GM19438 (cell line): ENCODE measurements at regions not wholly inside any gene's neighbourhood (a gene's known extent, or its start where the extent isn't known, plus 50 kb on each side); places are given as distances from the start of the nearest gene placed in this dataset.
A peak's percentile ranks its signal among the peaks of the same experiment; 100 is the strongest.

Experiments used
- ATAC-seq: cut with Tn5 transposase; IDR thresholded peaks from one replicate; pipeline ENCODE4 v1.9.1; 2021; ENCODE audit warnings: low read depth; ENCODE audit not compliant: unreplicated experiment

GRCh38 chr6:16871047-16871446 is 109.8 kb upstream of the ATXN1 start:
- ATAC-seq, result no peak

DNA sequence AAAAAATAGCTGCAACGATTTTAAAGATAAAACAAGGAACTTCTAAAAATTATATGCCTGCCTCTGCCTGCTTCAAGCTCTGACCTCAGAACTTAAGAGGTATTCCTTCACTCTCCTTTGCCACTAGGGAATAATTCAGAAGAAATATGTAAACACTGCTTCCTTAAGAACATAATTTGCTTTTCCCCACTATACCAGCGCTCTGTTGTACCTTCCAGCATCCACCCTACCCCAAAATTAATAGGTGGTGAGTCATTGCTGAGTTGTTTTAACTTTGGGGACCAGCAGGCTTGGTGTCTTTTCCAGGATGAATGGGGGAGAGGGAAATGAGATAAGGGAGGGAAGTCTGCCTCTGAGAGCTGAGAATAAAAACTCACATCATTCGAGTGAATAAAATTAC is 107.7 kb upstream of the ATXN1 start:
- ATAC-seq, result no peak

DNA sequence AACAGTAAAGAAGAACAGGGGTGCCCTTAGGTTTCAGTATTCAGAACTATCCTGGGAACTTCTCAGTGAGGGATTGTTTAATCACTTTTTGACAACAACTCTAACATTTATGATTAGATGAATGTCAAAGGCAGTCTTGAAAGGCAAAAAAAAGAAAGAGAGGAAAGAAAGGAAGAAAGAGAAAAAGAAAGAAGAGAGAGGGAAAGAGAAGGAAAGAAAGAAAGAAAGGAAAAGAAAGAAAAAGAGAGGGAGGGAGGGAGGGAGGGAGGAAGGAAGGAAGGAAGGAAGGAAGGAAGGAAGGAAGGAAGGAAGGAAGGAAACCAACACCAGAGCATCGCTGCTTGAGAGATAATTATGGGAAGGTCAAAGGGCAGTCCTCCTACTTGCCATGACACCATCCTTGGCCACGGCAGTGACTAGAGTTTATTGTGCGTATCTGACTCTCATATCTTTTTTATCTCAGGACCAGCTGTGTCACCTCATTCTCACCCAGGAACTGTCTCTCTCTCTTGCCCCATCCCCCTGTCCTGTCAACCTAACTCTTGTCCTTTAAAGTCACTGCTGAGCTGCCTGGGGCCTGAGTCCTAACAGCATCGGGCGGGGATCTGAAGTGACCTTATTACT is 96.8 kb upstream of the ATXN1 start:
- ATAC-seq, result no peak

DNA sequence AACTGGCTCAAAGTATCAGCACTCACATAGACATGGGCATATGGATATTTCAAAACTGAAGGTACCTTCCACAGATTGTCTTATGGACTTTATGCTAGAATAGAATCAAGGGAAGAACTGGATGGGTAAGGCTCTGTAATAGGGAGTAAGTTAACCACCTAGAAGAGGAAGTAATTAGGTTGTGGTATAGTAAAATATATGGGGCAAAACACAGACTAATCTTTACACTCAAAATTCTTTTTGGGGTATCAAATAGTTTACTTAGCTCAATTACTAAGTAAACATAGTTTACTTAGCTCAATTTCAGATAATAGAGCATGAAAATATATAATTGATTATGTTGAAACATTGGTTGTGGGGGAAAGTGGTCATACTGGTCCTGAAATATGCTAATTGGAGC is 94.2 kb upstream of the ATXN1 start:
- ATAC-seq, result peak; percentile 37

DNA sequence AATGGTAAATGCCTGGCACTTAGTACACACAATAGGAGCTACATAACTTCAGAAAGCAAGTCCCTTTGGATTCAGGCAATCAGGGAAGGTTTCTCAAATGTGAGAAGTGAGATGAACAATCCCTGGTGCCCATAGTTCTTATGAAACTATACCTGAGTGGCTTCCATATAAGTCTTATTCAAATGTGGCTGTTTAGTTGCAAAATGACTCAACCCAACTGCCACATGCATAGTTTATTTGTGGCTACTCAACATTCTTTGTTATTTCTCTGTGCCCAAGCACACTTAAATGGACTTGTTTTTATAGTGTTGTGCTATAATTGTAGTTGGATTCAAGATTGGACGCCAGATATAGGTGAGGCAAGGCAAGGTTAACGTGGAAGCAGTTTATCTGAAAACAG is 93.7 kb upstream of the ATXN1 start:
- ATAC-seq, result peak; percentile 81

GRCh38 chr6:16852671-16853070 is 91.4 kb upstream of the ATXN1 start:
- ATAC-seq, result no peak

DNA sequence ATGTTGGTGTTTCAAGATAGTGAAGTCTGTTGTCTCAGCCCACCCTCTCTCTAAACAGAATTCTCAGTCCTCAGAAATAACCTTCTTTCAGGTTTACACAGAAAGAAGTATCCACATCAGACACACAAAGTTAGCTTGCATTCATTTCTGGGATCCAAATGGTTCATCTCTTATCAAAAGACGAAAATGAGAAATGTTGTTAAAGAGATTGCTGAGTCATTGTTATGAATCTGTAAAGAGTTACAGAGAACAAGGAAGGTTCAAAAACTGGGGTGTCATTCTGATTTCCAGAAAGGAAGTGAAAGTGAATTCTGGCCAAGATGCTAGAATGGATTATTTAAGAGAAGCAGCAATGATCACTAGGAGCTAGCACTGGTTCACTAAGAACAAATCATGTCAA is 90.5 kb upstream of the ATXN1 start:
- ATAC-seq, result no peak

DNA sequence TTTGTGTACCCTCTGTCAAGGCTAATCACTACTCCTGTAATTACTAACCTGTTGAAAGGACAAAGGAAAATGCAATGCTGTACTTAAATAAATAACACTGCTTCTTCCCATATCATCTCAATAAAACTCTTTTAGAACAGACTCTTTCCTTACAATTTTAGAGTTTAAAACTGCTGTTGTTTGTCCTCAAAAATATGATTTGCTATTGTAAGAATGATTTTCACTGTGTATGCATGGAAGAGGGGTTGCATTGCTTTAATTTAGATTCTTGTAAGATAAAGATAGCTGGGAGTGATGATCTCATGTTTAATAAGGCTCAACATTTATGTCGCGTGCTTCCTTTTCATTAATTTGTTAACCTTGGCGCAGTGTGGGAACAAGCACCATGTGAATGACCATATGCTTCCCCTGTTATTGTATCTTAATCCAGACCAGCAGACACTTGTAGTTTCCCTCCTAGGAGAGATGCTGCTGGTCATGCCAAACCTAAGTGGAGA is 89.8 kb upstream of the ATXN1 start:
- no peak for ATAC-seq

- no peak for ATAC-seq
Measured at GRCh38 chr6:16850681-16851026, 89.4 kb upstream of the ATXN1 start.

GRCh38 chr6:16849988-16850680 is 88.9 kb upstream of the ATXN1 start:
- ATAC-seq, result no peak

GRCh38 chr6:16849280-16849987 is 88.2 kb upstream of the ATXN1 start:
- no peak for ATAC-seq

GRCh38 chr6:16846399-16846778 is 85.1 kb upstream of the ATXN1 start:
- no peak for ATAC-seq

DNA sequence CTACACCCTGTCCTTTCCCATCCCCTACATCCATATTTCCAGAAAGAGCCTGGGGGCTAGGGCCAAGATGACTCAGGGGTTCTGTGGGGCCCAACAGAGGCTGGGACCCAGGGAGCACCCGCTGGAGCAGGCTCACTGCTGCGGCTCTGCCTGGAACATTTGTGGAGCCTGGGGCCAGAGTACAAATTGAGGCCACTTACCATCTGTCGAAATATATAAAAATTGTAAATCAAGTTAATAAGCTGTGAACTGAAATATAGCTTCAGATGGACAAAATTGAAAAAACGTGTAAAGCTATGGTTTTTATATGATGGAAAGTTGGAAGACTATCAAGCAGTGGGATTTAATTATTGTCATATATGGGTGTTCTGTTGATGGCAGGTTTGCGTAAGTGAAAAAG is 82.9 kb upstream of the ATXN1 start:
- no peak for ATAC-seq

DNA sequence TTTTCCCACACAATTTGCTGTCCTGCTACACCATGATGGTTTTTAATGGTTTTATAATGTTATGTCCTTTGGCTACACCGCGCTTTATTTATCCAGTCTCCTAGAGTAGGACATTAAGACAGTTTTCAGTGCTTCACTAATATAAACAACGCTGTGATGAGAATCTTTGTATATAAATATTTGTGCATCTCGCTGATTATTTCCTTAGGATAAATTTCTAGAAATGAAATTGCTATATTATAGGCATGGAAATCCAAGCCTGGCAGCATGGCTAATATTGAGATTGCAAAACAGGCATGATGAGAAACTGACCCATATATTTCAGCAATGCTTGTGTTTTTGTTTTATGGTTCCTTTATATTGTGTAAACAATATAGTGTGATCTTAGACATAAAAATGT is 81.4 kb upstream of the ATXN1 start:
- no peak for ATAC-seq

GRCh38 chr6:16841241-16841640 is 80.0 kb upstream of the ATXN1 start:
- no peak for ATAC-seq

GRCh38 chr6:16840725-16841124 is 79.5 kb upstream of the ATXN1 start:
- no peak for ATAC-seq

GRCh38 chr6:16840291-16840690 is 79.0 kb upstream of the ATXN1 start:
- no peak for ATAC-seq

DNA sequence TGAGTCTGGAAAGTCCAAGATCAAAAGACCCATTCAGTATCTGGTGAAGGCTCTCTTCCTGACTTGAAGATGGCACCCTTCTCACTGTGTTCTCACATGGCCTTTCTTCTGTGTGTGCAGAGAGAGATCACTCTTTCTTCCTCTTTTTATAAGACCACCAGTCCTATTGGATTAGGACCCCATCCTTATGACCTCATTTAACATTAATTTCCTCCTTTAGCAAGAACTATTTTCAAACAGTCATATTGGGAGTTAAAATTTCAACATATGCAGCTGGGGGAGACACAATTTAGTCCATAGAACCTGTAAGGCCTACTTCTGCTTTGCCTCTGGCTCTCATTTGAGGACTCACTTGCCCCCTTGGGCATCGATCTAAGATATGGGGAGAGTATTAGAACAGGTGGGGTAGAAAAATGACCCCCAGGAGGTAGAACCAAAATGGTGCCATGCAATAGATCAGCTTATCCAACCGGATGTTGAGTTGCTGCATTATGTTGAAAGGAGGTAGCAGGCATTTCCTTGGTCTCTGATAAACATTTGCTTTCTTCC is 78.4 kb upstream of the ATXN1 start:
- ATAC-seq, result no peak

DNA sequence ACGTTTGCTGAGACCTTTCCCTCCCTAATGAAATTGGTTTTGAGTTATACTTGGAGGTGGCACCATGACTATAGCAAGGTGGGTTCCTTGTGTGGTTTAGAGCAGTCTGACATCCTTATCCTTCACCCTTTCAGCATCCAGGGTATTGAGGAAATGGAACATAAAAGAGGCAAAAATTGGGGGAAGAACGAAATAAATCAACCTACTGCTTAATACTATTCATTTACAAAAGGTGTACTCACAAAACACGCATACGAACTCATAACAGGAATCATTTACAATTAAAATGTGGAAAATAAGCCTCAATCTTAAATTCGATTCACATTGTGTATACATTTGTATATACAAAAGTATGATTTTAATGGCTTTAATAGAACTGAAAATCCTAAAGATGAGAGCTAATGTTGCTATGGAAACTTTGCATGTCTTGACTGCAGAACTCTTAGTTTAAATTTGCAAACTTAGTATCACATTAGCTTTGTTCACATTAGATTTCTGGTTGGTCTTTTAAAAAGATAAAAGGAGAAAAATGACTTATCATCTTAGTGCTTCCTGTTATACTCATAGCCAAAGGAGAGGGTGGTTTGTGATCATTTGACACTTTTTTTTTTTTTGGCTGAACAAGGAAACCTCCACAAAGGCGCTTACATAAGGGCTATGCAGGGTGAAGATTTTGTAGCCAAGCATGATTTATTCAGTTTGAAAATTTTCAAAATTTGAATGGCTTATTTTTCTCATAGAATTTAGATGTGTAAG is 76.1 kb upstream of the ATXN1 start:
- ATAC-seq, result no peak

DNA sequence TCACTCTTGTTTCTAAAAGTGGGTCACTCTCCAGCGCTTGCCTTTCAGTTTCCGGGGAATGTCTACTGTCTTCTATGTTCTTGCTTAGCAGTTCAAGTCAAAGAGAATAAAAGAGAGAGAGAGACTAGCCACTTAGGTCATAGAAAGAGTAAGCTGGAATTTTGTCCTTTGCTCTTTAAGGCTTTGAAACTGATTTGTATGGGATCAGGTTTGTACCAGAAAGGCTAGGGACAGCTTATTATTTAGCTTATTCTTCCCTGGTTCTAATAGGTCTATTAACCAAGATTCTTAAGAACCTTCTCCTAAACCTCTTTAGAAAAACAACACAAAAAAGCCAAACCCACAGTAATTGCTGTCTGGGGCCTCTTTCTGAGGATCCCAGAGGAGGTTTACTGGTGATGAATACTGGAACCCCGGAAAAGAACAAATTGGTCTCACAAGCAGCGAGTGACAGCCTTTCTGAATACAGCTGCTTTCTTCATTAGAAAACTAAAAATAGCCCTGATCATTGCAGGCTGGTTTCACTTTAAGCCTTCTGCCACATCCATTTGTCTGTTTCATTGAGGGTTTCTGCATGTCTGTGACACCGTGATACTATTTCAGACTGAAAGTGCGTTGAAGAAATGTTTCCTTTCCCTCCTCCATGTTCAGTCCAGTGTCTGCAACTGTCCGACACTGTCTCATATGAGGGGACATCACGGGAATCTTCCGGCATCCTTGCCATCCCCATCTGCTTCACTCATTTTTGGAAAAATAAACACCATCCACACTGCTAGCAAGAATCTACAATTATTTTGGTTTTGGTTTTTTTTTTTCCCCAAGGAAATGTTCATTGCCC is 75.1 kb upstream of the ATXN1 start:
- ATAC-seq, result peak; percentile 85
